Esophagus muscularis mucosa (tissue), 4 donors: ENCODE measurements at regions not wholly inside any gene's neighbourhood (a gene's known extent, or its start where the extent isn't known, plus 50 kb on each side); places are given as distances from the start of the nearest gene placed in this dataset.
"Not testable (repeated sequence)": the region's sequence is repeated elsewhere in the genome, so short reads cannot be mapped to it uniquely, and the experiment has no call there.

Experiments
- DNase-seq: peaks from one replicate; pipeline ENCODE4 v3.0.0-alpha.2; 2017; ENCODE audit errors: extremely low spot score
- H3K27ac ChIP-seq, 4 donors: fragments of 200-600 bp; sonication (generic); replicated peaks in 1 of 4; 1 replicate in 3 of 4; 2 replicates in 1 of 4; pipeline ENCODE4 v1.5.1; 2016 to 2019; ENCODE audit warnings: mild to moderate bottlenecking in 1 of 4
- H3K27me3 ChIP-seq, 4 donors: fragments of 200-600 bp; sonication (generic); one replicate each; pipeline versions ENCODE4 v1.5.1 to v1.6.0; 2016 to 2019
- H3K36me3 ChIP-seq, 4 donors: fragments of 200-600 bp; sonication (generic); one replicate each; pipeline ENCODE4 v1.5.1; 2016 to 2019
- H3K4me1 ChIP-seq, 4 donors: fragments of 200-600 bp; sonication (generic); one replicate each; pipeline ENCODE4 v1.5.1; 2016 to 2019
- H3K4me3 ChIP-seq, 4 donors: fragments of 200-600 bp; sonication (generic); 1 replicate in 2 of 4; 2 replicates in 2 of 4; pipeline ENCODE4 v1.5.1; 2016 to 2019; ENCODE audit warnings: mild to moderate bottlenecking in 4 of 4, moderate library complexity in 1 of 4
- H3K9me3 ChIP-seq, 4 donors: fragments of 200-600 bp; sonication (generic); 1 replicate in 3 of 4; 2 replicates in 1 of 4; pipeline ENCODE4 v1.5.1; 2016 to 2019
- EP300 ChIP-seq: sonication (generic); formaldehyde crosslinking; IDR thresholded peaks from one replicate; pipeline ENCODE4 v1.6.1; 2017; ENCODE audit warnings: antibody characterized with exemption
- POLR2A ChIP-seq: fragments of 450-650 bp; IDR thresholded peaks from one replicate; pipeline ENCODE4 v1.6.1; 2017; ENCODE audit warnings: antibody characterized with exemption, moderate library complexity, mild to moderate bottlenecking, low read depth
- POLR2AphosphoS5 ChIP-seq, 2 donors: sonication (generic); formaldehyde crosslinking; IDR thresholded peaks; one replicate each; pipeline ENCODE4 v1.6.1; 2017; ENCODE audit warnings: antibody characterized with exemption in 2 of 2
- whole genome bisulfite sequencing: methylation state at CpG from one replicate; pipeline ENCODE4 v1.1.5; 2018; 5-methylcytosine and 5-hydroxymethylcytosine counted together
- intact Hi-C: fragments of 100-400 bp; cut with DNase I; formaldehyde crosslinking; loops from one replicate; pipeline ENCODE4 v1.15.1; 2023
- TF ChIP-seq, protein P1 (sequence below), 3 experiments: fragments of 200-600 bp in 2 of 3; fragments of 450-650 bp in 1 of 3; sonication (generic) in 2 of 3; IDR thresholded peaks; one replicate each; pipeline ENCODE4 v1.5.1; 2017 to 2019; ENCODE audit warnings: antibody characterized with exemption in 3 of 3, mild to moderate bottlenecking in 2 of 3, moderate library complexity in 1 of 3

DNA sequence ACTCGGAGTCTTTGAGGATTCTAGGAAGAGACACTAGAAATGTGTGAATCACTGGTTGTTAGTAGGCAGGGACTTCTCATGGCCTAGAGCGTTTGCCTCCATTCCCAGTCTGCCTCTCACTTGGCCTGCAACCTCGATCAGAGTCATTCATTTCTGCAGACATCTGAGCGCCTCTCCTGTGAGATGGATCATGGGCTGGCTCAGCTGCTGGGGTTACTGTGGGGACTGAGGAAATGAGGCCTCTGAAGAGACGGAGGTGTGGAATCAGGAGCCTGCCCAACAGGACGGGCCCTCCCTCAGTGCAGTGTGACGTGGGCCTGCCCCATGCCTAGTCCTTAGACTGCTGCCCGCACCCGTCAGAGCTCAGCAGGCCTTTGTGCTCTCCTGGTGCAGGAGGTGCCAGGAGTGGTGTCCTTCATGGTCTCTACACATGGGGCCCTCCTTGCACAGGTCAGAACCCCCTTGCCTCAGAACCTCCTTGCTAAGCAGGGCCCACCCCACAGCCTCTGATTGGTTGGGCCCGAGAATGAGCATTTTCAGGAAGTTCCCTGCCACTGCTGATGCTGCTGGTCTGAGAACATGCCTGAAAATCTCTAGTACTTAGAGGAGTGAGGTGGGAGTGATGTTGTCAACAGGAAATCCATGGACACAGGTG, 99.4 kb downstream of the NPIPB11 start:
- DNase-seq = no peak
- no peaks in the 10 kb centered on the region for H3K9me3 ChIP-seq
- intact Hi-C loops = no loop called here
- H3K4me3 ChIP-seq = no peak overlapping the region
- H3K4me1 ChIP-seq = peaks cover 0 to 26% (median 17%) of the 10 kb centered on the region in 4 donors
- no peaks in the 10 kb centered on the region for H3K27me3 ChIP-seq
- H3K36me3 ChIP-seq = peaks cover 0 to 13% (median 4%) of the 10 kb centered on the region in 4 donors
- TF ChIP-seq, protein P1, sequence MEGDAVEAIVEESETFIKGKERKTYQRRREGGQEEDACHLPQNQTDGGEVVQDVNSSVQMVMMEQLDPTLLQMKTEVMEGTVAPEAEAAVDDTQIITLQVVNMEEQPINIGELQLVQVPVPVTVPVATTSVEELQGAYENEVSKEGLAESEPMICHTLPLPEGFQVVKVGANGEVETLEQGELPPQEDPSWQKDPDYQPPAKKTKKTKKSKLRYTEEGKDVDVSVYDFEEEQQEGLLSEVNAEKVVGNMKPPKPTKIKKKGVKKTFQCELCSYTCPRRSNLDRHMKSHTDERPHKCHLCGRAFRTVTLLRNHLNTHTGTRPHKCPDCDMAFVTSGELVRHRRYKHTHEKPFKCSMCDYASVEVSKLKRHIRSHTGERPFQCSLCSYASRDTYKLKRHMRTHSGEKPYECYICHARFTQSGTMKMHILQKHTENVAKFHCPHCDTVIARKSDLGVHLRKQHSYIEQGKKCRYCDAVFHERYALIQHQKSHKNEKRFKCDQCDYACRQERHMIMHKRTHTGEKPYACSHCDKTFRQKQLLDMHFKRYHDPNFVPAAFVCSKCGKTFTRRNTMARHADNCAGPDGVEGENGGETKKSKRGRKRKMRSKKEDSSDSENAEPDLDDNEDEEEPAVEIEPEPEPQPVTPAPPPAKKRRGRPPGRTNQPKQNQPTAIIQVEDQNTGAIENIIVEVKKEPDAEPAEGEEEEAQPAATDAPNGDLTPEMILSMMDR (IDR thresholded peaks at IDR 0.05) = no peak
- TF ChIP-seq EP300 = no peak
- no peak for TF ChIP-seq POLR2A
- no peak for TF ChIP-seq POLR2AphosphoS5 (IDR thresholded peaks at IDR 0.05)
- WGBS = 89% methylated on average over 5 of the region's 10 CpGs
- no peak overlapping the region for H3K27ac ChIP-seq

DNA sequence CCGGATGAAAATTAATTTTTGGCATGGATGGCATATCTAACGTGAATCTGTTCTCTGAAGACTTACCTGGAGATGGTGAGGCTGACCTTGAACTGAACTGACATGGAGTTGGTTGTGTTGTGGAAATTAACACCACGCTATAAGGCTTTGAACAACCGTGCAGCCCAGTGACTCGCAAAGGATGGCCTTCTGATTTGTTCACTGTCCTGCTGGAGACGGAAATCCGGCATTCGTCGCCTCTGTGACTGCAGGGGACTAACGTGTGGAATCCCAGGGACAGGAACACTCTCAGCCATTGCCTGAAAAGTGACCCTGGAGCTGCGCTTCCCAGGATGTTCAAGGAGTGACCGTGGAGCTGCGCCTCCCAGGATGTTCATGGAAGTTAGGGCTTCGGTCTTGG, 100.3 kb downstream of the NPIPB11 start:
- intact Hi-C loops = no loop called here
- Histone ChIP-seq H3K4me3 (no peak overlapping the region), H3K9me3 (no peaks in the 10 kb centered on the region), H3K4me1 (peaks cover 0 to 20% (median 17%) of the 10 kb centered on the region in 4 donors), H3K27me3 (no peaks in the 10 kb centered on the region), H3K36me3 (peaks cover 0 to 13% (median 4%) of the 10 kb centered on the region in 4 donors), H3K27ac (no peak overlapping the region)
- DNase-seq = no peak
- TF ChIP-seq, protein P1 (IDR thresholded peaks at IDR 0.05) = no peak
- TF ChIP-seq POLR2A = no peak
- TF ChIP-seq POLR2AphosphoS5 (IDR thresholded peaks at IDR 0.05) = no peak
- no peak for TF ChIP-seq EP300
- 96% methylated on average over 14 of the region's 14 CpGs for WGBS

DNA sequence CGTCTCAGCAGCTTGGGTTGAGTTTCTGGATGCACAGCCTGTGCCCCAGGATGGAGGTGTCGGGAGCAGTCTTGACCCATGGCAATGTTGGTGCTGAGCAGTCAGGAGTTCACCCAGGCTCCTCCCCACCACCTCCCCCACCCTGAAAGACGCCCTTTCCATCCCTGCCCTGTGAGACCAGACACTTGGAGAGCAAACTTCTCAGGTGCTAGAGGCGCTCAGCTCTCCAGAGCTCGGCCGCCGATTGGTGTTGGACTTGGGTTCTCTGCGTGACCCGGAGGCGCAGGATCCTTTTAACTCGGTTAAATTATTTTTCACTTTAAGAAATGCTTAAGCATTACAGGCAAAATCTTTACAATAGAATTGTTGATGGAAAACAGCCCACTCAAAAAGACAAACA, 101.5 kb downstream of the NPIPB11 start:
- H3K9me3 ChIP-seq, intact Hi-C loops, H3K27me3 ChIP-seq, H3K4me3 ChIP-seq, DNase-seq, H3K27ac ChIP-seq: not testable (repeated sequence)
- WGBS = 99% methylated on average over 9 of the region's 11 CpGs
- peaks cover 0 to 24% (median 24%) of the 10 kb centered on the region in 4 donors for H3K4me1 ChIP-seq
- peaks cover 0 to 13% (median 4%) of the 10 kb centered on the region in 4 donors for H3K36me3 ChIP-seq

DNA sequence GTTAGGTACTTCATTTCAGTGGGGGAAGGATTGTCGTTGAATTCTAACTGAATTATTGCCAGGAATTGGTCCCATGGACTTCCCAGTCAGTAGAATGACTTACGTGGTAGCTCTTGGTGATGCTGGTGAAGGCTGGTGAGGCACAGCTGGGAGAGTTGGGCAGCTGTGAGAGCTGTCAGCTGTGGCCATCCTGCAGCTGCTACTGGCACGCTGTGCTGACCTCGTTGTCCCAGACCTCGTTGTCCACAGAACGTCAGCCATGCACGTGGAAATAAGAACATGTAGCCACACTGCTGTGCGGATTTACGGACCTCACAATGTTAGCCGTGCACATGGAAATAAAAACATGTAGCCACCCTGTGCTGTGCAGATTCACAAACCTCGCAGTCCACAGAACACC, 102.3 kb downstream of the NPIPB11 start:
- Histone ChIP-seq H3K36me3 (peaks cover 0 to 13% (median 4%) of the 10 kb centered on the region in 4 donors), H3K9me3 (no peaks in the 10 kb centered on the region), H3K4me3 (no peak overlapping the region), H3K27ac (no peak overlapping the region), H3K27me3 (no peaks in the 10 kb centered on the region), H3K4me1 (peaks cover 0 to 24% (median 24%) of the 10 kb centered on the region in 4 donors)
- intact Hi-C loops = no loop called here
- no peak for DNase-seq
- 77% methylated on average over 10 of the region's 11 CpGs for WGBS
- TF ChIP-seq, protein P1 (IDR thresholded peaks at IDR 0.05) = no peak
- TF ChIP-seq POLR2A (no peak), EP300 (no peak), POLR2AphosphoS5 (IDR thresholded peaks at IDR 0.05) (no peak)

DNA sequence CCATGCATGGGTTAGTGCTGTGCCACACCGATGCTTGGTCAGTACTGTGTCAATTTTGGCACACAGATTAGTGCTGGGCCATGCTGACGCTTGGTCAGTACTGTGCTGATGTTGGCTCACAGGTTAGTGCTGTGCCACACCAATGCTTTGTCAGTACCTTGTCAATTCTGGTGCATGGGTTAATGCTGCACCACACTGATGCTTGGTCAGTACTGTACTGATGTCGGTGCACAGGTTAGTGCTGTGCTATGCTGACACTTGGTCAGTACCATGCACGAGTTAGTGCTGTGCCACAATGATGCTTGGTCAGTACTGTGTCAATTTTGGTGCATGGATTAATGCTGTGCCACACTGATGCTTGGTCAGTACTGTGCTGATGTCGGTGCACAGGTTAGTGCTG, 103.0 kb downstream of the NPIPB11 start:
- 82% methylated on average over 2 of the region's 5 CpGs for WGBS
- Histone ChIP-seq H3K4me3 (no peak overlapping the region), H3K27ac (no peak overlapping the region), H3K9me3 (no peaks in the 10 kb centered on the region), H3K27me3 (no peaks in the 10 kb centered on the region), H3K4me1 (peaks cover 0 to 23% (median 22%) of the 10 kb centered on the region in 4 donors), H3K36me3 (peaks cover 0 to 13% (median 4%) of the 10 kb centered on the region in 4 donors)
- TF ChIP-seq POLR2A = no peak
- TF ChIP-seq POLR2AphosphoS5 (IDR thresholded peaks at IDR 0.05) = no peak
- DNase-seq = no peak
- intact Hi-C loops = no loop called here

- WGBS = 98% methylated on average over 13 of the region's 13 CpGs
- H3K9me3 ChIP-seq = no peaks in the 10 kb centered on the region
Measured at GRCh38 chr16:29302976-29303375, 103.5 kb downstream of the NPIPB11 start.

GRCh38 chr16:29302433-29302832, 104.1 kb downstream of the NPIPB11 start:
- H3K27ac ChIP-seq, intact Hi-C loops, H3K4me3 ChIP-seq, DNase-seq, H3K9me3 ChIP-seq, H3K27me3 ChIP-seq: not testable (repeated sequence)
- H3K4me1 ChIP-seq = peaks cover 0 to 12% (median 11%) of the 10 kb centered on the region in 4 donors
- peaks cover 0 to 13% (median 4%) of the 10 kb centered on the region in 4 donors for H3K36me3 ChIP-seq
- 98% methylated on average over 20 of the region's 20 CpGs for WGBS

More at GRCh38 chr16:29302976-29303375, 103.5 kb downstream of the NPIPB11 start:
- no peak for TF ChIP-seq POLR2A
- TF ChIP-seq POLR2AphosphoS5 (IDR thresholded peaks at IDR 0.05) = no peak
- TF ChIP-seq, protein P1 (IDR thresholded peaks at IDR 0.05) = no peak
- TF ChIP-seq EP300 = no peak
- Histone ChIP-seq H3K4me3 (no peak overlapping the region), H3K27me3 (no peaks in the 10 kb centered on the region), H3K27ac (no peak overlapping the region), H3K4me1 (peaks cover 0 to 17% (median 16%) of the 10 kb centered on the region in 4 donors), H3K36me3 (peaks cover 0 to 13% (median 4%) of the 10 kb centered on the region in 4 donors)
- intact Hi-C loops = no loop called here
- DNase-seq = no peak

DNA sequence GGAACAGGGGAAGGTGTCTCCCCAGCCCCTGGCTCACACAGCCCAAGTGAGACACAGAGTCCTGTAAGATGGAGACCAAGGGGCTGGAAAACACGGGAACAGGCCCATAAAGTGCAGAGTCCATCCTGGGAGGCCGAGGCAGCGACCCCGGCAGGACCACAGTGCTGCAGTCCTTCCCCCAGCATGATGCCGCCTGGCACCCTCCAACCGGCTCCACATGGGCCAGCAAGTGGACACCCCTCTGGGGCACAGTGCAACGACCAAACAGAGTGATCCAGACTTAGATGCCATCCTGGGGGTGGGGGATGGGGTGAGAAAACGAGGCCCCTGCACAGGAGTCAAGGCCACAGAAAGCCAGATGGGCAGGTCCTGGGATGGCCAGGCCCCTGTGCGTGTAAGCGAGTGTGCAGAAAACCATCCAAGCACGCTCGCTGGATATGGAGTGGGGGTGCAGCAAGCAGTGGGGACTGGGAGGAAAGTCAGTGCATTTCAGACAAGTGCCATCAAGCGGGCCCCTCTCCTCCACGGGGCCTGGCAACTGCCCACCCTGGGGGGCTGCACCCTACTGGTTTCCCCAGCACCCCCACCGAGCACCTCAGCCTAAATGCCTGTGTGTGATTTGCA, 104.7 kb downstream of the NPIPB11 start:
- H3K9me3 ChIP-seq, H3K4me3 ChIP-seq, H3K27ac ChIP-seq, DNase-seq, H3K4me1 ChIP-seq, H3K27me3 ChIP-seq, intact Hi-C loops: not testable (repeated sequence)
- peaks cover 0 to 13% (median 4%) of the 10 kb centered on the region in 4 donors for H3K36me3 ChIP-seq
- 94% methylated on average over 6 of the region's 15 CpGs for WGBS
